ENCODE measurements at regions not wholly inside any gene's neighbourhood (a gene's known extent, or its start where the extent isn't known, plus 50 kb on each side); places are given as distances from the start of the nearest gene placed in this dataset.
"Not testable (repeated sequence)": the region's sequence is repeated elsewhere in the genome, so short reads cannot be mapped to it uniquely, and the experiment has no call there.

DNA sequence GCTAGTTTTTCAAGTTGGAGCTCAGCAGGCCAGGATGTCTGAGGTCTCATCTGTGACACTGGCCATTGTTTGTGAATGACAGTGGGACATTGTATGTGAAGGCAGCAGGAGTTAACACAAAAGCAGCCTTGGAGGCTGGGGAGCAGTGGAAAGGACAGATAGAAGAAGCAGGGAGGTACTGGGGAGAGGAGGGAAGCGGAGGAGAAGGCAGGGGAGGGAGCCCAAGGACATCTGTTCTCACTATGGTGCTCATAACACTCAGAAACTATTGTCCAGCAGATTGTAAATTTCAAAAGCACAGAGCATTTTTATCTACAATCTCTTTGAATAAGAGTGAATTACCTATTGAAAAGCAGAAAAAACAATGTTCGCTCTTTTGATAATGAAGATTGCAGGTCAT lies 253.6 kb upstream of the DIPK2B start:
- DNase-seq: no peak

DNA sequence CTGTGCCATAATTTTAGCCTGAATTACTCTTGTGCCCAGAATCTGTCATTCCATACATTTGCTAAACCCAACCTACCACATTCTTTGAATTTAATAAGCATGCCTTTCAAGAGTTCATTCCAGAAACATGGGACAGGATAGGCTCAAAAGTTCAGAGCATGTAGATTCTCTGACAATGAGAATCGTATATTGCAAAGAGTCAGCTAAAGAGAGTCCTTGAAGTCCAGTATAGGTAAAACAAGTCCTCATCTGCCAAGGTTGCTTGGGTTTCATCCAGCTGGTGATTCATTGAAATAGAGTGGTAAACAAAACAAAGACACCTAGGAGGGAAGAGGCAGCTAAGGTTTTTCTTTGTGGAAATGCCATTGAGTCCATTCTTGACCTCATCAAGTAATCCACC lies 249.3 kb upstream of the DIPK2B start:
- DNase-seq: no peak

DNA sequence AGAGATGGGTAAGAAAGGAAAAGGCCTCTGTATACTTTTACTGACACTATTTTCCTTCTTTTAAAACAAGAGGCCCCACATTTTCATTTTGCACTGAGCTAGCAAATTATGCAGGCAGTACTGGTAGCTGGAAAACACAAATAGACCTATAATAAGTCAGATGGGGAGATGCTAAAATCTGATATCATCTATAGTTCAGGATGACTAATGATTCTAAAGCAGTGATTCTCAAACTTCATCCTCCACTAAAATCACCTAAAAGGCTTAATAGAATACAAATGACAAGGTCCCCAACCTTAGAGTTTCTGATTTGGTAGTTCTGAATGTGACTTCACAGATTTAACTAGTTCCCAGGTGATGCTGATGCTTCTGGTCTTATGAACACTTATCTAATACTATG lies 247.3 kb upstream of the DIPK2B start:
- DNase-seq: no peak

DNA sequence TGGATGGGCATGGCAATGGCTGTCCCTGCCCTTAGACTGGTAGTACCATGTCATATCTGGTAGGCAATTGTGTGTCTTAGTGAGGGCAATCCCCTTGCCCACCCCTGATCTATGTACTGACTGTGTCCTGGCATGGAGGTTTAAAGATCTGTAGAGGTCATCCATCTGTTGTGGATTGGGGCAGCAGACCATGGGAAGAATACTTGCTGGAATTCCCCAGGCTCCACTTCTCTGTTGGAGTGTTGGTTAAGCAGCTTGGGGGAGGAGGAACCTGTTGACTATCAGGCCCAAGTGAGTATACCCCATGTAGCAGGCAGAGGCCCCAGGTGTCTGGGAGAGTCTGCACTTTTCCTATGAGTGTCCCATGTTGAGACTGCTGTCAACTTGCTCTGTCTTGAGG lies 246.7 kb upstream of the DIPK2B start:
- no peak for DNase-seq

DNA sequence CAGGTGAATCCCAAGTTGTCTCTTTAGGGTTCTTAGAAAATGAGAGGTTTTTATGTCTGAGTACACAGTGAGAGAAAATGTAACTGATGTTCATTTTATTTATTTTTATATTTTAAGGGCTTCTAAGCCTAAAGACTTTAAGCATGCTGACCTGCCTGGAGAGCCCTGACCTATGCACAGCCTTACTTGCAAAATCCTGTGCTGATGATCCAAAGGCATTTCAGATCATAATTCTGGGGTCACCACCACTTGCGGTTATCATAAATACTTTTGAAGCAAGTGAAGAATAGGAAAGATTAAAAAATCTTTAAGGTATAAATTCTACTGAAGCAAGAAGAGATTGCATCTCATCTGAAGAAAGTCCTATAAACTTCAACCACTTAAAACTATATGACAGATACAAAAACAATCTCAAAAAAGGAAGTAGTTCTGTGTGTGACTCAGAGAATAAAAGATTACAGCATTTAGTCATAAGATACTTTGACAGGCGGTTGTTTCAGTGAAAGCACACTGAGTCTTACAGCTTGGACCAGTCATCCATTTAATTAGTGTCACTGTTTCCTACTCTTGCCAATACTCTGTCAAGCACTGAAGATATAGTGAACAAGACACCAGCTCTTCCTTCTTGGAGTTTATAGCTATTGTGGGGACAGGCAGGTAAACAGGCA lies 245.2 kb upstream of the DIPK2B start:
- DNase-seq: no peak

DNA sequence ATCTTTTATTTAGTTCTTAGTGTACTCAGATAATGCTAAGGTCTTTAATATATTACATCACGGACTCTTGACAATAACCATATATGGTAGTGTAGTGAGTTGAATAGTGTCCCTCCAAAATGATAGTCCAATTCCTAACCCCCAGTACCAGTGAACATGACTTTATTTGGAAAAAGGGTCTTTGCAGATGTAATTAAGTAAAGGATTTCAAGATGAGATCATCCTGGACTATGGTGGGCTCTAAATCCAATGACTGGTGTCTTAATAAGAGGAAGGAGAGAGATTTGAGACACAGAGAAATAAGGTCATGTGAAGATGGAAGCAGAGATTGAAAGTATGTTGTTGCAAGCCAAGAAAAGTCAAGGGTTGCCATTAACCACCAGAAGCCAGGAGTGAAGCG lies 236.5 kb upstream of the DIPK2B start:
- DNase-seq: no peak

DNA sequence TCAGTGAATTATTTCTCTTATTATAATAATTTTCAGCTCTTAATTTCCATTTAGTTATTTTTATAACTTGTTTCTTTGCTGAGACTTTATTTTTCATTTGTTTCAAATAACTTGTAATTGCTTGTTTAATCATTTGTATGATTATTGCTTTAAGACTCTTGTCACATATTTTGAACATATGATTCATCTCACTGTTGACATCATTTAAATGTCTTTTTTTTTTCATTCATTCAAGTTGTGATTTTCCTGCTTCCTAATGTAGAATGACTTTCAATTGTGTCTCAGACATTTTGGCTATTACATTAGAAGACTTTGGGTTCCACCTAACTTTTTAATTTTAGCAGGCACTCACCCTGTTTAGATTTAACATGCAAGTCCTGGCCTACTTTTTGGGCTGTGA lies 234.8 kb upstream of the DIPK2B start:
- no peak for DNase-seq

DNA sequence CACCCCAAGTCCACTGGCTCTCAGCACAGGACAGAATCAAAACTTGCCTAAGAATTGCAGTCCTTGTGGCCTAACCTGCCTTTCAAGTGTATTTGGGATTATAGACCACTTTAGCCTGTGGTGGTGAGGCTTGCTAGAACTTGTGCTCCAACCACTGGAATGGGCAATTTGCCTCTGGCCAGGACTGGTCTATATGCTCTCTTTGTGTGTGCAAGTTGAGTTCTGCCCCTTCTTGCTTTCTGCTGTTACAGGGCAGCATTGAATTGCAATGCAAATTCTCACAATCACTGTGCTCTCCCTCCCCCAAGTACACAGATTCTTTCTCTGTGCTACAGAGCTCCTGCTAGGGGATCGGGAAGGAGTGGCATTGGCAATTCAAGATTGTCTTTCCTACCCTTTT lies 233.6 kb upstream of the DIPK2B start:
- no peak for DNase-seq

DNA sequence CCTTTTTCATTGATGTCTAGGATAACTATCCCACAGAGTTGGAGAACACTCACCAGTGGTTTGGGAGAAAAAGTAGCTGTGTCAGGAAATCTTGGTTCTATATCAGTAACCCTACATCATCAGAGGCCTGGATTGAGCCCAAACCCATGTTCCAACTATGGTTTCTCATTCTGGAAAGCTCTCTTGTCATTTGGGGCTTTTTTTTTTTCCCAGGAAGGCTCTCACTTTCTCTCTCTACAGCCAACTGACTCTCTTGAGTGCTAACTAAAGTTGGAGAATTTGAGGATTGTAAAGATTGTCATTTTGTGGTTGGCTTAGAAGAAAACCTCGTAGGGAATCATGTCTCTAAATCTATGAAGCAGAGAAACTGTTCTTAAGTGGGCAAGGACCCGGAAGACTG lies 228.2 kb upstream of the DIPK2B start:
- no peak for DNase-seq

DNA sequence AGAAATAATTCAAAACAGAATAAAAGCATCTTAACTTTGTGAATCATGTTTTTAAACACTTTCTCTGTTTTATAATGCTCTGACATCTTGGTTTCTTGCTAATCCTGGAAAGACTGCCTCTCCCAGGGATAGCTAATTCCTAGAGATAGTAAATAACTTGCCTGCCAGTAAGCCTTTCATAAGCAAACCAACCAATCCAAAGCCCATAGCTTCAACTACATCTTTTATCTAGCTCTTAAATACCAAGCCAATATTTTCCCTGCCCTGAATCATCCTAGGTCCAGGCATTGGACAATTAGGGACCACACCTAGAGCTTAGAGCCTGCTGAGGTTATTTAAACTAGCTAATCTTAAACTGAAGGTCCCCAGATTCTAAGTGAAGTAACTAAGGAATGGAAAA lies 223.7 kb upstream of the DIPK2B start:
- no peak for DNase-seq

DNA sequence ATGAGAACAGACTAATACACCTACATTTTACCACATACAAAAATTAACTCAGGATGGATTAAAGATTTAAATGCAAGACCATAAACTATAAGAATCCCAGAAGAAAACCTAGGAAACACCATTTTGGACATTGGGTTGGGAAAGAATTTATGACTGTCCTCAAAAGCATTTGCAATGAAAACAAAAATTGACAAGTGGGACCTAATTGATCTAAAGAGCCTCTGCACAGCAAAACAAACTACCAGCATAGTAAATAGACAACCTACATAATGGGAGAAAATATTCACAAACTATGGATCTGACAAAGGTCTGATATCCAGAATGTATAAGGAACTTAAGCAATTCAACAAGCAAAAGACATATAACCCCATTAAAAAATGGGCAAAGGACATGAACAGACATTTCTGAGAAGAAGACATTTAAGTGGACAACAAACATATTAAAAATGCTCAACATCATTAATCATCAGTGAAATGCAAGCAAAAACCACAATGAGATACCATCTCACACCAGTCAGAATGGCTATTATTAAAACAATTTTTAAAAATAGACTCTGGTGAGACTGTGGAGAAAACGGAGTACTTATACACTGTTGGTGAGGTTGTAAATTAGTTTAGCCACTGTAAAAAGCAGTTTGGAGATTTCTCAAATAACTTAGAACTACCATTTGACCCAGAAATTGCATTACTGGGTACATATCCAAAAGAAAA lies 221.7 kb upstream of the DIPK2B start:
- no peak for DNase-seq

DNA sequence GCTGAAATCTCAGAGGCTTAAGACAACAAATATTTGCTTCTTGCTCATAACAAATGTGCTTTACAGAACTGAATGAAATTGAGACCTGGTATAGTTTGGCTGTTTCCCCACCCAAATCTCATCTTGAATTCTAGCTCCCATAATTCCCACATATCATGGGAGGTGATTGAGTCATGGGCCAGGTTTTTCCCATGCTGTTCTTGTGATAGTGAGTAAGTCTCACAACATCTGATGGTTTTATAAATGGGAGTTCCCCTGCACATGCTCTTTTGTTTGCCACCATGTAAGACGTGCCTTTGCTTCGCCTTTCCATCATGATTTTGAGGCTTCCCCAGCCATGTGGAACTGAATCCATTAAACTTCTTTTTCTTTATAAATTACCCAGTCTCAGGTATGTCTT lies 221.1 kb upstream of the DIPK2B start:
- DNase-seq: no peak

DNA sequence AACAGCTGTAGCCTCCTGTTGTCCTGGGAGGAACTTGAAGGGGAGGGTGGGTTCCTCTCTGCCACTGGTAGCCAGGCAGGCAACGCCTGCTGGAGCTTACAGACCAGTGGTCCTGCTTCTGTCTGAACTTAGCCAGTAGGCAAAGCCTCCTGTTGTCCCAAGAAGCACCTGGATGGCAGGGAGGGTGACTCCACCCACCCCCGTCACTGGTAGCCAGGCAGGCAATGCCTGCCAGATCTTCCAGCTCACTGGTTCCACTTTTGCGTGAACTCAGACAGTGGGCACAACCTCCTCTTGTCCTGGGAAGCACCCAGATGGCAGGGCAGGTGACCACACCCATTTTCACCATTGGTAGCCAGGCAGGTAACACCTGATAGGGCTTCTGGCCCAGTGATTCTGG lies 203.5 kb upstream of the DIPK2B start:
- DNase-seq: no peak

DNA sequence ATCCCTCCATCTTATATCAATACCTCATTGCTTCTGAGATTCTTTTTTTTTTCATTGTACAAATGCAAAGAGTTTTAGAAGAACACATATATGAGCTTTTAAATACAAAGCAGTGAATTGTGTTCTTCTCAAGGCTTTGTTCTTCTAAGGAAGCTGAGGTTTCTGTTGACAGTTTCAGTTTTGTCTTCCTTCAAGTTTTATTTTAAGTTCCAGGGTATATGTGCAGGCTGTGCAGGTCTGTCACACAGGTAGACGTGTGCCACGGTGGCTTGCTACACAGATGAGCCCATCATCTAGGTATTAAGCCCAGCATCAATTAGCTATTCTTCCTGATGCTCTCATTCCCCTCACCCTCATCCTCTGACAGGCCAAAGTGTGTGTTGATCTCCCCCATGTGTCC lies 201.2 kb upstream of the DIPK2B start:
- no peak for DNase-seq

DNA sequence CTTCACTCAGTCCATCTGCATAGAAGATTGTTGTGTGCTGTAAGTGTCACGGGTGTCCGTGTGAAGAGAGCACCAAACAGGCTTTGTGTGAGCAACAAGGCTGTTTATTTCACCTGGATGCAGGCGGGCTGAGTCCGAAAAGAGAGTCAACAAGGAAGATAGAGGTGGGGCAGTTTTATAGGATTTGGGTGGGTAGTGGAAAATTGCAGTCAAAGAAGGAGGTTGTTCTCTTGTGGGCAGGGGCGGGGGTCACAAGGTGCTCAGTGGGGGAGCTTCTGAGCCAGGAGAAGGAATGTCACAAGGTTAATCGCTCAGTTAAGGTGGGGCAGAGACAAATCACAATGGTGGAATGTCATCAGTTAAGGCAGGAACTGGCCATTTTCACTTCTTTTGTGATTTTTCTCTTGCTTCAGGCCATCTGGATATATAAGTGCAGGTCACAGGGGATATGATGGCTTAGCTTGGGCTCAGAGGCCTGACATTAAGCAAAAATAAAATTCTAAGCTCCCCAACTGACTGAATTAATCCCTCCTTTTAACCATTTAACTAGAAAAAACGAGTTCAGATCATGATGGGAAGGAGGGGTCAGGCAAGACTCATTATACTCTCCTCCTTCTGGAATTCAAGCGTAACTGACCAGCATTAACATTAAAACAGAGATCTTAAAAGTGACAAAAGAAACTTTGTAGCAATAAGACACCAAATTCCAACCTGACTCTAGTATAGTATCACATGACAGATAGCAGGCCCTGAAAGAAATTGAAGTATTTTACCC lies 200.5 kb upstream of the DIPK2B start:
- not testable (repeated sequence) for DNase-seq

DNA sequence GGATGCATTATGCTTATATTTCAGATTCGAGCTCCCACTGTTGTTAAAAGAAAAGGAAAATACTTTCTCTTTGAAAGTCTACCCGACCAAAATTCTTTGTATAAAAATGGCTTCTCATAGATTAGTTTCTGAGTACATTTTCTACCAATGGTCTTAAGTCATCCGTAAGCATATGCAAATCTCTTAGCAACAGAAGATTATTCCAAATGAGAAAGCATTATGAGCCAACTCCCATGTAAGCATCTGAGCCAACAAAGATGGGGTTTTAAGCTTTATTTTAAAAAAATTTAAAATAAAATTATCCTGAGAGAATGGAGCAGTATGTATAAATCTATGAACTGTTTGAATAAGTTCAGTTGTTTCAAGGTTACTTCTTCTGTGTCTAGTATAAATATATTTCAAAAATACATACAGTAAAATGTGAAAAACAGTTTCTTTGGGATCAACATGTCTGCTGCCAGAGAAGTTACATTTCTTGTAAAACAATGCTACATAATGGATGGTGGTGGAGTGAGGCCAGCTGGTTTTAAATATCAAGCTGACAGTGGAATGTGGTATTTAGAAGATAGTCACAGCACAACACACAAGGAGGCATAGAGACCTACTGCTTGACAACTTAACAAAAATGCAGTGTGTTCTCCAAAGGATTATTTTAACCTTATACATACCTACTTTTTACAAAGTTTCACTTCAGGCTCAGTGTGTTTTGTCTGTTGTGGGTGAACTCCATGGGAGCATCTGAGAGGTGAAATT lies 199.5 kb upstream of the DIPK2B start:
- no peak for DNase-seq

DNA sequence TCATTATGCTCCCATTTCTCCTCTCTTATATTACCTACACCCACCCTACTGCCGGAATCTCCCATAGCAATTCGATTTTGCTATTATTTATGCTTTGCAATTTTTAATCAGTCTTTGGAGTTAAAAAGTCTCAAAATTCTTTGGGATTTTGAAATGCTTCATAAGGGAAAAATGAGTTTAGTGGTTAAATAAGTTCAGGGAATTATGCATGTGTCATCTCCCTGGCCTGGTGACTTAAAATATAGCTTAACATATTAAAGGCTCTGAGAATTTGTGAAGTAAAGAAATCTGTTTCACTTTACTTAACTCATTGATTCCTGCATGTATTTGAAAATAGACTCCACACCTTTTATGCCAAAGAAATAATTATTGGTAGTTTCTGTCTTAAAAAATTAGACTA lies 185.1 kb upstream of the DIPK2B start:
- no peak for DNase-seq

DNA sequence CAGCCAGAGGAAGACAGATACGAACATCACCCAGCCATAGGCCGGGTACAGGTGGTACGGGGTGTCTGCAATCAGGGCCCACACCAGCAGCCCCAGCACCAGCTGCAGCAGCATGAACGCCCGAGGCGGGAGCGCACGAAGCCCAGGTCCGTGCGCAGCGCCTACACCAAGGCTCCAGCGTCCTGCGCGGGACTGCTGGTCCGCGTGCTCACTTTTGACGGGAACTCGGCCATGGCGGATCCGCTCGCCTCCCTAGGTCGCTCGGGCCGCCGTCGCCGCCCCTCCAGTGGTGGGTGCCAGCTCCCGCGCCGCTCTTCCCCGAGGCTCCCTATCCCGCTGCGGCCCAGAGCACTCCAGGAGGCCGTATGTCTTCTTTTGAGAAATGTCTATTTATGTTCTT lies 181.2 kb upstream of the DIPK2B start:
- no peak for DNase-seq

DNA sequence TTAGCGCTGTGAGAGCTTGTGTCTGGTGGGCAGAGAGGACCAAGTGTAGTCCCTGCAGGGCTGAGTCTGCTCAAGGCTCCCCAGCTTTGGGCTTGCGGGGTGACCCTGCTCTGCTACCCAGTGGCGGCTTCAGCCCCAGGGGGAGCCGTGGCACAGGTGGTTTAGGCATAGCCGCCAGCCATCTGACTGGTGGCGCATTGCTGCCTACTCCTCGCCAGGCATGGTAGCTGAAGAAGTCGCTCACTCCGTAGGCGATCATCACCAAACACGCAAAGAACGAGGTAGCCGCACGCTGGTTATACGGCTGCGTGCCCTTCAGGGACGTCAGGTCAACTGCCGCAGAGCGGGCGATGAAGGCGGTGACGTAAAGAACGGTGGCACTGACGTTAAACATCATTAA lies 180.7 kb upstream of the DIPK2B start:
- no peak for DNase-seq

DNA sequence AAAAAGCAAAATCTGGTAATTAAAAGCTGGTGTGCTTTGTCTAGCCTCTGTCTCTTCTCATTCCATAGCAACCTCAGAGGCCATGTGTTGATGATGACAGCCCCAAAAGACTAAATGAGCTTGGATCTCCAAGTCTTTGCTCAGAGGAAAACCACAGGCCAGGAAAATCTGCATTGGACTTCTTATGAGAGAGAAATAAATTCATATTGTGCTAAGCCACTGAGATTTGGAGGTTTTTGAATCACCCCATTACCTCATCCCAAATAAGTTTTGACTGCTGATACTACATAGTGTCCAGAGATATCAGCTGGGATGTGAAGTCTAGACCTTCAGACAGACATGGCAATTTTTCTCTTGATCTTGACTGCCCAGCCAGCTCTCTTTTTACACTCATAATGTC lies 178.6 kb upstream of the DIPK2B start:
- no peak for DNase-seq

DNA sequence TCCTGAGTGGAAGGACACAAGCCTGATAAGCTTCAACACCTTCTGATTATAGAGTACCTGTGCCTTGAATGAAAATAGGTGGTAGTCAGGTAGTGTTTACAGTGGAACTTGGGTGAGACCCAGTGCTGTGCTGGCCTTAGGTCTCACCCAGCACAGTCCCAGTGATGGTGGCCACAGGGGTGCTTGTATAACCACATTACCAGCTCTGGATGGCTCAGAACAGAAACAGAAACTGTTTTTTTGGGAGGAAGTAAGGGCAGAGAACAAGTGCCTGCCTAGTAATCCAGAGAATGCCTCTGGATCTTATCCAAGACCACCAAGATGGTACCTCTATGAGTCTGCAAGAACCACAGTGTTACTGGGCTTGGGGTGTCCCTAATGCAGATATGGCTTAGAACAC lies 171.5 kb upstream of the DIPK2B start:
- DNase-seq: no peak

DNA sequence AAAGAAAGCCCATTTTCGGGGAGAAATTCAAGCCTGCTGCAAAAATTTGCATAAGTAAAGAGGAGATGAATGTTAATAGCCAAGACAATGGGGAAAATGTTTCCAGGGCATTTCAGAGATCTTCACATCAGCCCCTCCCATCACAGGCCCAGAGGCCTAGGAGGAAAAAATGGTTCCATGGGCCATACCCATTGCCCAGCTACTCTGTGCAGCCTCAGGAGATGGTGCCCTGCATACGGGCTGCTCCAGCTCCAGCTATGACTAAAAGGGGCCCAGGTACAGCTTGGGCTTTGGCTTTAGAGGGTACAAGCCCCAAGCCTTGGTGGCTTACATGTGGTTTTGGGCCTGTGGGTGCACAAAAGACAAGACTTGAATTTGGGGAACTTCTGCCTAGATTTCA lies 168.0 kb upstream of the DIPK2B start:
- no peak for DNase-seq

DNA sequence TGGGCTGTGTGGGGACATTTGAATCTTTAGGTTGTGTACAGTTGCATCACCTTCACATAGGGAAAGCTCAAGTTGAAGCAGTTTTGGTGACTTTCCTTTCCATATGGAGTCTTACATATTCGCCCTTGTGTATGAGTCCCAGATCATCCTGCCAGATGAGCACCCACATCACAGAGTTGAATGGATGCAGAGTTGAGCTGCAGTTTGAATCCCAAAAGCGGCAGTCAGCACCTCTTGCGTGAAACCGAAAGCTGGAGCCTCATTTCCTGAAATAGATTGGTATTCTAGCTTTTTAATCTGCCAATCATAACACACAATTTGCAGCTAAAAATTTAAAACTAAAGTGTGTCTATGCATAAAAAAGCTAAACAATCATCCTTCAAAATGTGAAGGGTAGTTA lies 162.9 kb upstream of the DIPK2B start:
- no peak for DNase-seq

DNA sequence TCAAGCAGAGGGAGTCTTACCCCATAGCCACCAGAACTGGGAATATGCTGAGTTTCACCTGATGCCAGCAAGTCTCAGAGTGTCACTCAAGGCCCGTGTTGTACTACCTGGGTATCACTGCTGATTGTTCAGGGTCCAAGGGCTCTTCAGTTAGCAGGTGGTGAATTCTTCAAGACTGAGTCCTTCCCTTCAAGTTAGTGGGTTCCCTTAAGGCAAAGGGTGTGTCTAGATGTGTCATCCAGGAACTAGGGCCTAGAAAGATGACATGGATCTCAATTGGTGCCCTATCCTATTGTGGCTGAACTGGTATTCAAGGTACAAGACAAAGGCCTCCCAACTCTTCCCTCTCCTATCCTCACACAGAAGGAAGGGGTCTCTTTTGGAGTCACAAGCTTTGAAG lies 159.9 kb upstream of the DIPK2B start:
- DNase-seq: no peak

All from stimulated activated CD4-positive, alpha-beta T cell treated with anti-CD3 and anti-CD28 coated beads, Interleukin-4, amount 100 ng/mL, for 4 hours (primary cell).